H7 (cell line): ENCODE measurements at regions not wholly inside any gene's neighbourhood (a gene's known extent, or its start where the extent isn't known, plus 50 kb on each side); places are given as distances from the start of the nearest gene placed in this dataset.
A peak's percentile ranks its signal among the peaks of the same experiment; 100 is the strongest.

Experiments
- DNase-seq: peaks from one replicate; pipeline ENCODE4 v3.0.0; 2012
- H3K27me3 ChIP-seq: 2 replicates; pipeline ENCODE4 v1.6.0; 2011; ENCODE audit warnings: mild to moderate bottlenecking, low read length; ENCODE audit not compliant: control insufficient read depth, insufficient read depth
- H3K36me3 ChIP-seq: replicated peaks from 2 replicates; pipeline ENCODE4 v1.5.1; 2011; ENCODE audit warnings: low read length; ENCODE audit not compliant: control insufficient read depth, insufficient read depth
- H3K4me3 ChIP-seq: 2 replicates; pipeline ENCODE4 v1.5.1; 2011; ENCODE audit warnings: low read depth, mild to moderate bottlenecking, control low read depth, low read length, moderate library complexity; ENCODE audit not compliant: insufficient read depth

GRCh38 chr15:39084674-39085530 lies 496.0 kb upstream of the THBS1 start:
- Histone ChIP-seq H3K27me3 (no peaks in the 10 kb centered on the region), H3K4me3 (no peak overlapping the region), H3K36me3 (no peaks in the 10 kb centered on the region)
- DNase-seq, result no peak

- H3K4me3 ChIP-seq, result no peak overlapping the region
- no peaks in the 10 kb centered on the region for H3K36me3 ChIP-seq
- H3K27me3 ChIP-seq, result no peaks in the 10 kb centered on the region
- DNase-seq, result no peak
Observed at GRCh38 chr15:39086641-39087040, 494.2 kb upstream of the THBS1 start.

GRCh38 chr15:39088156-39088555 lies 492.7 kb upstream of the THBS1 start:
- DNase-seq, result no peak
- Histone ChIP-seq H3K27me3 (no peaks in the 10 kb centered on the region), H3K4me3 (no peak overlapping the region), H3K36me3 (no peaks in the 10 kb centered on the region)

- Histone ChIP-seq H3K36me3 (no peaks in the 10 kb centered on the region), H3K4me3 (no peak overlapping the region), H3K27me3 (no peaks in the 10 kb centered on the region)
- no peak for DNase-seq
Observed at GRCh38 chr15:39092354-39092753, 488.5 kb upstream of the THBS1 start.

GRCh38 chr15:39092761-39093160 lies 488.1 kb upstream of the THBS1 start:
- no peaks in the 10 kb centered on the region for H3K27me3 ChIP-seq
- no peak overlapping the region for H3K4me3 ChIP-seq
- no peak for DNase-seq
- no peaks in the 10 kb centered on the region for H3K36me3 ChIP-seq

- no peak overlapping the region for H3K4me3 ChIP-seq
- no peak for DNase-seq
- H3K36me3 ChIP-seq, result no peaks in the 10 kb centered on the region
- H3K27me3 ChIP-seq, result no peaks in the 10 kb centered on the region
Observed at GRCh38 chr15:39094116-39094515, 486.8 kb upstream of the THBS1 start.

GRCh38 chr15:39095218-39095879 lies 485.5 kb upstream of the THBS1 start:
- Histone ChIP-seq H3K36me3 (no peaks in the 10 kb centered on the region), H3K27me3 (no peaks in the 10 kb centered on the region), H3K4me3 (no peak overlapping the region)
- DNase-seq, result peak; percentile 25

GRCh38 chr15:39096608-39097205 lies 484.2 kb upstream of the THBS1 start:
- DNase-seq, result no peak
- Histone ChIP-seq H3K4me3 (no peak overlapping the region), H3K36me3 (no peaks in the 10 kb centered on the region), H3K27me3 (no peaks in the 10 kb centered on the region)

- no peak for DNase-seq
- Histone ChIP-seq H3K27me3 (no peaks in the 10 kb centered on the region), H3K36me3 (no peaks in the 10 kb centered on the region), H3K4me3 (no peak overlapping the region)
Observed at GRCh38 chr15:39099524-39099923, 481.4 kb upstream of the THBS1 start.

GRCh38 chr15:39100106-39100660 lies 480.7 kb upstream of the THBS1 start:
- Histone ChIP-seq H3K4me3 (no peak overlapping the region), H3K36me3 (no peaks in the 10 kb centered on the region), H3K27me3 (no peaks in the 10 kb centered on the region)
- DNase-seq, result no peak

GRCh38 chr15:39102431-39102830 lies 478.4 kb upstream of the THBS1 start:
- no peaks in the 10 kb centered on the region for H3K36me3 ChIP-seq
- H3K27me3 ChIP-seq, result no peaks in the 10 kb centered on the region
- DNase-seq, result no peak
- H3K4me3 ChIP-seq, result no peak overlapping the region

GRCh38 chr15:39106950-39107349 lies 473.9 kb upstream of the THBS1 start:
- Histone ChIP-seq H3K4me3 (no peak overlapping the region), H3K27me3 (no peaks in the 10 kb centered on the region), H3K36me3 (no peaks in the 10 kb centered on the region)
- DNase-seq, result no peak

- Histone ChIP-seq H3K27me3 (no peaks in the 10 kb centered on the region), H3K36me3 (no peaks in the 10 kb centered on the region), H3K4me3 (no peak overlapping the region)
- DNase-seq, result no peak
Observed at GRCh38 chr15:39108021-39108420, 472.9 kb upstream of the THBS1 start.

GRCh38 chr15:39110336-39110735 lies 470.5 kb upstream of the THBS1 start:
- Histone ChIP-seq H3K27me3 (no peaks in the 10 kb centered on the region), H3K4me3 (no peak overlapping the region), H3K36me3 (no peaks in the 10 kb centered on the region)
- DNase-seq, result no peak

- H3K4me3 ChIP-seq, result no peak overlapping the region
- H3K27me3 ChIP-seq, result no peaks in the 10 kb centered on the region
- no peak for DNase-seq
- H3K36me3 ChIP-seq, result no peaks in the 10 kb centered on the region
Observed at GRCh38 chr15:39110746-39111145, 470.1 kb upstream of the THBS1 start.
